Adrenal gland (tissue), 5 donors: ENCODE measurements at regions not wholly inside any gene's neighbourhood (a gene's known extent, or its start where the extent isn't known, plus 50 kb on each side); places are given as distances from the start of the nearest gene placed in this dataset.

ENCODE experiments used
- CTCF ChIP-seq, 6 experiments: fragments of 450-650 bp in 4 of 6; fragments of 200-600 bp in 2 of 6; sonication (generic) in 1 of 6; IDR thresholded peaks; 1 replicate in 5 of 6; 2 replicates in 1 of 6; pipeline versions ENCODE4 v1.5.1 to v1.8.0; 2016 to 2021; ENCODE audit warnings: antibody characterized with exemption in 6 of 6, mild to moderate bottlenecking in 2 of 6, moderate library complexity in 1 of 6
- POLR2A ChIP-seq, 2 donors: fragments of 450-650 bp; IDR thresholded peaks; one replicate each; pipeline ENCODE4 v1.6.1; 2017; ENCODE audit warnings: antibody characterized with exemption in 2 of 2, mild to moderate bottlenecking in 2 of 2, moderate library complexity in 1 of 2
- donor health status: DM: no; HTN: no; CAD: no.

GRCh38 chr2:150376553-150377335, 110.7 kb downstream of the RND3 start:
- no peak for TF ChIP-seq CTCF (IDR thresholded peaks at IDR 0.05)
- no peak for TF ChIP-seq POLR2A (IDR thresholded peaks at IDR 0.05)
